ENCODE measurements at regions not wholly inside any gene's neighbourhood (a gene's known extent, or its start where the extent isn't known, plus 50 kb on each side); places are given as distances from the start of the nearest gene placed in this dataset.
"Not testable (repeated sequence)": the region's sequence is repeated elsewhere in the genome, so short reads cannot be mapped to it uniquely, and the experiment has no call there.

DNA sequence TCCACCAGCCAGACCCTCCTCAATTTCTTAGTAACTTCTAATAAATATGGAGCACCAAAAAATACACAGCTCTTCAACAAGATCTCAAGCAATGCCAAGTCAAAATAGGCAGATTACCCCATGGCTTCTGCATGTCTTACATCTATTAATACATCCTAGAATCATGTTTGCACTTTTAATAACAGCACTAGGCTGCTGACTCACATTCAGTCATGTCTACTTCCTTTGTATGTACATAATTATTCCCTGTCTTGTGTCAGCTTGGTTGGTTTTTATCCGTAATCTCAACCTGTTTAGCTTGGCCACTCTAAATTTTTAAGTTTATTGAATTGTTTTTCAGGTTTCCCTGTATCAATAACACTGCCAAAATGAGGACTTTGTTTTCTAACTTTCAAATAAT lies 420.1 kb upstream of the ACVR2A start:
- Mint-ChIP-seq H3K27ac (peak overlapping the region; percentile 1 to 86 (median 69)), H3K9me3 (no peaks in the 10 kb centered on the region)

DNA sequence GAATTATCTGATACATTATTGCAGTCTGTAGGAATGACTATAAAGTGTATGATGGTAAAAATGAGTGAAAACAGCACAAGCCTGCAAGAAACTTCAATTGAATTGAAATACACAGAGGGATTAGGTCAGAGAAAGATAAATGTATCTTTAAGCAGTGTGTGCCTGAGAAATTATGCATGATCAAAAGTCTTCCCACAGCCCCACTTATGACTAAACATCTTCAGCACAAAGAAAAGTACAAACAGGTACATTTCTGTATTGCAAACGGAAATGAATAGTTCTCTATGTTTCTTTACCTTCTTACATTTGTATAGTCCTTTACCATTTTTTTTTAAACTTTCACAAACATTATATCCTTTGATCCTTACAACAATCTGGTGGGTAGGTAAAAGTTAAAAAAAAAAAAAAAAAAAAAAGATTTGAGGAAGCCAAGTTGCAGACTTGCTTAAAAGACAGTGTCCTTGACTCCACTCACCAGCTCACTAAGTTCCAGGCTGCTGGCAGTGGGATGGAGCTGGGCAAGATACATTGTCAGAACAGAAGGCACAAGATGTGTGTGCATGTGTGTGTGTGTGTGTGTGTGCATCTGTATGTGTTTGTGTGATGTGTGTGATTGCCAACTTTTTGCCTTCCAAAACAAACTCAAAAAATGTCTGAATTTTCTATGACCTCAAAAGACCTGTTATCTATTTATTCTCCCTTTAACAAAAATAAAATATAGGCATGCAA lies 423.7 kb upstream of the ACVR2A start:
- H3K4me3 Mint-ChIP-seq = no peak overlapping the region

More for the DNA sequence above, 420.1 kb upstream of the ACVR2A start:
- H3K4me1 Mint-ChIP-seq = peaks cover 6% of the 10 kb centered on the region
- H3K4me3 Mint-ChIP-seq = no peak overlapping the region
- peaks cover 4% of the 10 kb centered on the region for H3K27me3 Mint-ChIP-seq (ENCODE audit: low read depth)
- no peaks in the 10 kb centered on the region for H3K36me3 Mint-ChIP-seq (ENCODE audit: low read depth)
- TF ChIP-seq, protein P1, sequence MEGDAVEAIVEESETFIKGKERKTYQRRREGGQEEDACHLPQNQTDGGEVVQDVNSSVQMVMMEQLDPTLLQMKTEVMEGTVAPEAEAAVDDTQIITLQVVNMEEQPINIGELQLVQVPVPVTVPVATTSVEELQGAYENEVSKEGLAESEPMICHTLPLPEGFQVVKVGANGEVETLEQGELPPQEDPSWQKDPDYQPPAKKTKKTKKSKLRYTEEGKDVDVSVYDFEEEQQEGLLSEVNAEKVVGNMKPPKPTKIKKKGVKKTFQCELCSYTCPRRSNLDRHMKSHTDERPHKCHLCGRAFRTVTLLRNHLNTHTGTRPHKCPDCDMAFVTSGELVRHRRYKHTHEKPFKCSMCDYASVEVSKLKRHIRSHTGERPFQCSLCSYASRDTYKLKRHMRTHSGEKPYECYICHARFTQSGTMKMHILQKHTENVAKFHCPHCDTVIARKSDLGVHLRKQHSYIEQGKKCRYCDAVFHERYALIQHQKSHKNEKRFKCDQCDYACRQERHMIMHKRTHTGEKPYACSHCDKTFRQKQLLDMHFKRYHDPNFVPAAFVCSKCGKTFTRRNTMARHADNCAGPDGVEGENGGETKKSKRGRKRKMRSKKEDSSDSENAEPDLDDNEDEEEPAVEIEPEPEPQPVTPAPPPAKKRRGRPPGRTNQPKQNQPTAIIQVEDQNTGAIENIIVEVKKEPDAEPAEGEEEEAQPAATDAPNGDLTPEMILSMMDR (IDR thresholded peaks at IDR 0.05; ENCODE audit: unreplicated experiment in 3 of 3) = no peak

DNA sequence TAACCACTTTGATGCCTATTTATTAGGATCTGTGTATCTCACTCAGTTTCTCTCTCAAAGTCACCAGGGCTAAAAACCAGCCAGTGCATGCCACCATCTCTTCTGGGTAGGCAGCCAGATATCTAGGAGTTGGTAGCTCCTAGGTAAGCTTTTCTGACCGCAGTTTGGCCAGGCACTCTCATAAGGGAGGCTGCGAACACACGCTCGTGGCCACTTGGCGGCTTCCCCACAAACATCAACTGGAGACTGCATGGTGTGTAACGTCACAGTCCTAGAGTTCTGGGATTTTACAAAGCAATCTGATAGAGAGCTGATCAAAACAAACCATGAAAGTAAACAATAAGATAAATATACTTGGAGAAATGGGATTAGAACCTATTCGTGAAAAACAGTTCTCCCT lies 424.3 kb upstream of the ACVR2A start:
- no peaks in the 10 kb centered on the region for H3K36me3 Mint-ChIP-seq (ENCODE audit: low read depth)
- no peaks in the 10 kb centered on the region for H3K9me3 Mint-ChIP-seq
- H3K4me3 Mint-ChIP-seq = no peak overlapping the region
- no peak overlapping the region for H3K27ac Mint-ChIP-seq
- no peaks in the 10 kb centered on the region for H3K27me3 Mint-ChIP-seq (ENCODE audit: low read depth)
- TF ChIP-seq, protein P1 (IDR thresholded peaks at IDR 0.05; ENCODE audit: unreplicated experiment in 3 of 3) = no peak
- H3K4me1 Mint-ChIP-seq = peaks cover 6% of the 10 kb centered on the region

More for the DNA sequence above, 423.7 kb upstream of the ACVR2A start:
- Mint-ChIP-seq H3K4me1 (peaks cover 6% of the 10 kb centered on the region), H3K9me3 (no peaks in the 10 kb centered on the region), H3K36me3 (ENCODE audit: low read depth) (no peaks in the 10 kb centered on the region), H3K27ac (no peak overlapping the region), H3K27me3 (ENCODE audit: low read depth) (no peaks in the 10 kb centered on the region)
- TF ChIP-seq, protein P1 (IDR thresholded peaks at IDR 0.05; ENCODE audit: unreplicated experiment in 3 of 3) = no peak

DNA sequence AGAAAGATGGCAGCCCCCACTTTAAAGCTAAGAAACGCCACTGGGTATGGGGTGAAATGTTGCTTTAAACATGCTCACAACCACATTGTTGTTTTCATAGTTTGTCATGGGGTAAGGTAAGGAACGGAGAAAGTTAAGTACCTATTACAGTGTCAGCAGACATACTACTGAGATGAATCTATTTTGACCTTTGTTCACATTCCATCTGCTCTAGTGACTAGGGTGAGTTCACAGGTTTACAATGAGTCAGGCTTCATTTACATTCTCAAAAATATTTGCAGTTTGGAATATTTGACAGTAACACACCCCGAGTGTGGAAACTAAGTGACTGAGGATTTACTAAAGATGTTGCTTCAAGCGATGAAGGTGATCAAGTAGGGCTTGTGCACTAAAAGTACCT lies 428.7 kb upstream of the ACVR2A start:
- Mint-ChIP-seq H3K27ac (peak overlapping the region in 1 of 3 experiments; percentile 19), H3K4me1 (no peaks in the 10 kb centered on the region), H3K27me3 (ENCODE audit: low read depth) (no peaks in the 10 kb centered on the region), H3K9me3 (peaks cover 36% of the 10 kb centered on the region), H3K36me3 (ENCODE audit: low read depth) (no peaks in the 10 kb centered on the region), H3K4me3 (no peak overlapping the region)
- TF ChIP-seq, protein P1 (IDR thresholded peaks at IDR 0.05; ENCODE audit: unreplicated experiment in 3 of 3) = no peak

DNA sequence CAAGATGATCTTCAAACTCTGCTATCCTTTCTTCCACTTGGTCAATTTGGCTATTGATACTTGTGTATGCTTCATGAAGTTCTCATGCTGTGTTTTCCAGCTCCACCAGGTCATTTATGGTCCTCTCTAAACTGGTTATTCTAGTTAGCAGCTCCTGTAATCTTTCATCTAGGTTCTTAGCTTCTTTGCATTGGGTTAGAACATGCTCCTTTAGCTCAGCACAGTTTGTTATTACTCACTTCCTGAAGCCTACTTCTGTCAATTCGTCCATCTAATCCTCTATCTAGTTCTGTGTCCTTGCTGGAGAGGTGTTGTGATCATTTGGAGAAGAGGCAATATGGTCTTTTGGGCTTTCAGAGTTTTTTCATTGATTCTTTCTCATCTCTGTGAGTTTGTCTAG lies 430.2 kb upstream of the ACVR2A start:
- not testable (repeated sequence) for H3K36me3 Mint-ChIP-seq (ENCODE audit: low read depth); H3K27me3 Mint-ChIP-seq (ENCODE audit: low read depth); H3K27ac Mint-ChIP-seq; H3K4me3 Mint-ChIP-seq; H3K4me1 Mint-ChIP-seq
- peaks cover 48% of the 10 kb centered on the region for H3K9me3 Mint-ChIP-seq

GRCh38 chr2:147408357-147408756 lies 436.5 kb upstream of the ACVR2A start:
- H3K36me3 Mint-ChIP-seq (ENCODE audit: low read depth) = no peaks in the 10 kb centered on the region

More at GRCh38 chr2:147408357-147408756, 436.5 kb upstream of the ACVR2A start:
- Mint-ChIP-seq H3K4me3 (no peak overlapping the region), H3K27me3 (ENCODE audit: low read depth) (no peaks in the 10 kb centered on the region), H3K27ac (no peak overlapping the region), H3K9me3 (peaks cover 38% of the 10 kb centered on the region), H3K4me1 (no peaks in the 10 kb centered on the region)
- TF ChIP-seq, protein P1 (IDR thresholded peaks at IDR 0.05; ENCODE audit: unreplicated experiment in 3 of 3) = no peak
